ENCODE measurements at regions not wholly inside any gene's neighbourhood (a gene's known extent, or its start where the extent isn't known, plus 50 kb on each side); places are given as distances from the start of the nearest gene placed in this dataset.

- H3K4me1 ChIP-seq: peaks cover 0 to 5% (median 1%) of the 10 kb centered on the region in 4 donors
- no peaks in the 10 kb centered on the region for H3K9me3 ChIP-seq
- no peak overlapping the region for H3K27ac ChIP-seq
- peak; percentile 13 for DNase-seq
- no peaks in the 10 kb centered on the region for H3K27me3 ChIP-seq
- intact Hi-C loops (cut with DNase I; ENCODE audit: low total_unique reads): no loop called here
- TF ChIP-seq EP300 (IDR thresholded peaks at IDR 0.05; ENCODE audit: low read depth) (no peak), CTCF (IDR thresholded peaks at IDR 0.05) (no peak), POLR2A (IDR thresholded peaks at IDR 0.05) (no peak), POLR2AphosphoS5 (IDR thresholded peaks at IDR 0.05) (no peak)
- H3K4me3 ChIP-seq: no peak overlapping the region
- H3K36me3 ChIP-seq: no peaks in the 10 kb centered on the region
- 53 to 65% methylated on average over 3 to 9 of the region's 9 CpGs for WGBS, 2 donors (ENCODE audit: low coverage in 1 of 2)
- in situ Hi-C loops (cut with MboI; ENCODE audit: low pct_ligation_motif_present in 1 of 4, low pct_unique_long_range_greater_than_20kb in 1 of 4, low sequenced_read_pairs in 3 of 4): no loop called here
Measured at GRCh38 chr3:72692990-72693389, 155.3 kb downstream of the SHQ1 start.

DNA sequence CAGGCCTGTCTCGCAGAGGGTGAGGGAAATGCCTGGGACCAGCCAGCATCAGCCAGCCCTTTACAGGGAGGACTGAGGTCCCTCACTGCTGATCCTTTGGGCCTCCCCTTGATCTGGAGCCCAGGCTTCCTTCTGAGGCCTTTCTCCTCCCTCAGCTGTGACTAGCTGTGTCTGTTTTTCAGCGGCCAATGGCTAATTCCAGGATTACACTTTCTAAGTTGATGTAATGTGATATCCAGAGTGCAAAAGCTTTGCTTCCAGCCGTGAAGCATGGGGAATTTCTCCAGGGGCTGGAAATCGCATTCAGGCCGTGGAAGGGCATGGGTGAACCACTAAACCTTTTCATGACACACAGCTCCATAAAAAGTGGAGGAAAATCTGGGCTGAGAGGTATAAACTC is 157.6 kb downstream of the SHQ1 start:
- H3K4me3 ChIP-seq: no peak overlapping the region
- no peaks in the 10 kb centered on the region for H3K27me3 ChIP-seq
- H3K9me3 ChIP-seq: no peaks in the 10 kb centered on the region
- no peaks in the 10 kb centered on the region for H3K36me3 ChIP-seq
- intact Hi-C loops (cut with DNase I; ENCODE audit: low total_unique reads) (no loop called here), in situ Hi-C loops (cut with MboI; ENCODE audit: low pct_ligation_motif_present in 1 of 4, low pct_unique_long_range_greater_than_20kb in 1 of 4, low sequenced_read_pairs in 3 of 4) (no loop called here)
- TF ChIP-seq EP300 (IDR thresholded peaks at IDR 0.05; ENCODE audit: low read depth) (no peak), POLR2AphosphoS5 (IDR thresholded peaks at IDR 0.05) (no peak), CTCF (IDR thresholded peaks at IDR 0.05) (no peak), POLR2A (IDR thresholded peaks at IDR 0.05) (no peak)
- no peak overlapping the region for H3K27ac ChIP-seq
- DNase-seq: no peak
- 89% methylated on average over 5 of the region's 5 CpGs; no CpG with 5 or more reads in 1 of the 2 donors for WGBS, 2 donors (ENCODE audit: low coverage in 1 of 2)
- H3K4me1 ChIP-seq: peaks cover 0 to 5% (median 0%) of the 10 kb centered on the region in 4 donors

DNA sequence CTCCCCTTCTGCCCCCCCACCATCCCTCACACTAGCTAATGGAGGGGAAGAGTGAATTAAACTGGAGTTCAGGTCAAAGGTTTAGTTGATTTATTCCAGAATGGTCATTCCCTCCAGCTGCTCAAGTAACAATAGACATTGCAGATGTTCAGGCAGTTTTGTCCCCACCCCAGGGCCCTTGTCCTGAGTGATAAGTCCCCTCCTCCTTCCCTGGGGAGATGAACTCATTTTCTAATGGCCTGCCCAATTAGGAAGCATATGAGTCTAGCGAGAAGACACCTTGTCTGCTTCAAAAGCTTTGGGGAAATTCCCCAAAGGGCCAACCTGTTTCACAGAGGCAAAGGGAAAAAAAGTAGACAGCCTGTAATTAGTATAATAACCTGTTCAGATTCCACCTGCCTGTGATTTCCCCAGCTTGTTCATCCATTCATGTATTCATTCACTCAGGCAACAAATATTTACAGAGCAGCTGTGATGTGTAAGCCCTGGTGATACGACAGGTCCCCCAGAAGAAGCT is 165.3 kb downstream of the SHQ1 start:
- Histone ChIP-seq H3K4me1 (peaks cover 0 to 9% (median 5%) of the 10 kb centered on the region in 4 donors), H3K27ac (no peak overlapping the region), H3K36me3 (no peaks in the 10 kb centered on the region), H3K27me3 (no peaks in the 10 kb centered on the region), H3K4me3 (no peak overlapping the region), H3K9me3 (no peaks in the 10 kb centered on the region)
- TF ChIP-seq POLR2AphosphoS5 (IDR thresholded peaks at IDR 0.05) (no peak), CTCF (IDR thresholded peaks at IDR 0.05) (no peak), EP300 (IDR thresholded peaks at IDR 0.05; ENCODE audit: low read depth) (no peak)
- WGBS, 2 donors (ENCODE audit: low coverage in 1 of 2): 40% methylated on average over 2 of the region's 2 CpGs; no CpG with 5 or more reads in 1 of the 2 donors
- in situ Hi-C loops (cut with MboI; ENCODE audit: low pct_ligation_motif_present in 1 of 4, low pct_unique_long_range_greater_than_20kb in 1 of 4, low sequenced_read_pairs in 3 of 4): no loop called here
- intact Hi-C loops (cut with DNase I; ENCODE audit: low total_unique reads): no loop called here
- DNase-seq: no peak

DNA sequence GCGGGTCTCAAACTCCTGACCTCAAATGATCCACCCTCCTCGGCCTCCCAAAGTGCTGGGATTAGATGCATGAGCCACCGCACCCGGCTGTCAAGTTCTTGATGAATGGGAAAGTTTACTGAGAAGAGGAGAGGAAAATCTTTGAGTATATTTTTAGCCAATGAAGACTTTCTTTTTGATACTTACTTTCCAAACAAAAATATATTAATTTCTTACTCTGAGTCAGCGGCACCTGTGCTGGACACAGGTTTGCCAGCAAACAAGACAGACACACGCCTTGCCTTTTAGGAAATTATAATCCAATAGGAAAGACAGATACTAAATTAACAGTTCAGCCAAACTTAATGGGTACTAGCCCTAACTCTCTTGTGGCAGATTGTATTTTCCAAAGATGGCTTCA is 166.6 kb downstream of the SHQ1 start:
- H3K36me3 ChIP-seq: no peaks in the 10 kb centered on the region
- in situ Hi-C loops (cut with MboI; ENCODE audit: low pct_ligation_motif_present in 1 of 4, low pct_unique_long_range_greater_than_20kb in 1 of 4, low sequenced_read_pairs in 3 of 4) (no loop called here), intact Hi-C loops (cut with DNase I; ENCODE audit: low total_unique reads) (no loop called here)
- WGBS, 2 donors (ENCODE audit: low coverage in 1 of 2): 80 to 84% methylated on average over 6 of the region's 6 CpGs
- H3K27ac ChIP-seq: no peak overlapping the region
- TF ChIP-seq POLR2A (IDR thresholded peaks at IDR 0.05) (no peak), EP300 (IDR thresholded peaks at IDR 0.05; ENCODE audit: low read depth) (no peak), POLR2AphosphoS5 (IDR thresholded peaks at IDR 0.05) (no peak), CTCF (IDR thresholded peaks at IDR 0.05) (no peak)
- no peak overlapping the region for H3K4me3 ChIP-seq
- H3K27me3 ChIP-seq: no peaks in the 10 kb centered on the region
- H3K9me3 ChIP-seq: no peaks in the 10 kb centered on the region
- DNase-seq: no peak
- peaks cover 0 to 9% (median 5%) of the 10 kb centered on the region in 4 donors for H3K4me1 ChIP-seq

Measured in transverse colon (tissue), 4 donors.